Type B pancreatic cell (in vitro differentiated cells): ENCODE measurements at regions not wholly inside any gene's neighbourhood (a gene's known extent, or its start where the extent isn't known, plus 50 kb on each side); places are given as distances from the start of the nearest gene placed in this dataset.

ENCODE experiments used
- DNase-seq: peaks from one replicate; pipeline ENCODE4 v3.0.0; 2021; ENCODE audit warnings: mixed read lengths; ENCODE audit not compliant: unreplicated experiment; ENCODE audit errors: extremely low spot score
- H3K27ac Mint-ChIP-seq: 2 replicates; pipeline ENCODE4 v1.8.0; 2021; ENCODE audit warnings: mild to moderate bottlenecking, mixed read lengths
- H3K27me3 Mint-ChIP-seq: 2 replicates; pipeline ENCODE4 v1.8.0; 2021; ENCODE audit warnings: mixed read lengths
- H3K36me3 Mint-ChIP-seq: 2 replicates; pipeline ENCODE4 v1.8.0; 2021; ENCODE audit warnings: mixed read lengths
- H3K4me1 Mint-ChIP-seq: one replicate; pipeline ENCODE4 v1.8.0; 2021; ENCODE audit warnings: mixed read lengths; ENCODE audit not compliant: unreplicated experiment
- H3K4me3 Mint-ChIP-seq: 2 replicates; pipeline ENCODE4 v1.8.0; 2021; ENCODE audit warnings: mild to moderate bottlenecking, mixed read lengths
- H3K9me3 Mint-ChIP-seq: 2 replicates; pipeline ENCODE4 v1.8.0; 2021; ENCODE audit warnings: mixed read lengths
- TF ChIP-seq, protein P1 (sequence below): fragments of 200-600 bp; sonication (generic); conservative IDR thresholded peaks from 2 replicates; pipeline ENCODE4 v1.5.0; 2021; ENCODE audit warnings: antibody characterized with exemption, mild to moderate bottlenecking

- Mint-ChIP-seq H3K9me3 (no peaks in the 10 kb centered on the region), H3K4me3 (no peak overlapping the region), H3K36me3 (no peaks in the 10 kb centered on the region), H3K27ac (no peak overlapping the region), H3K27me3 (peaks cover 4% of the 10 kb centered on the region), H3K4me1 (no peaks in the 10 kb centered on the region)
- TF ChIP-seq, protein P1, sequence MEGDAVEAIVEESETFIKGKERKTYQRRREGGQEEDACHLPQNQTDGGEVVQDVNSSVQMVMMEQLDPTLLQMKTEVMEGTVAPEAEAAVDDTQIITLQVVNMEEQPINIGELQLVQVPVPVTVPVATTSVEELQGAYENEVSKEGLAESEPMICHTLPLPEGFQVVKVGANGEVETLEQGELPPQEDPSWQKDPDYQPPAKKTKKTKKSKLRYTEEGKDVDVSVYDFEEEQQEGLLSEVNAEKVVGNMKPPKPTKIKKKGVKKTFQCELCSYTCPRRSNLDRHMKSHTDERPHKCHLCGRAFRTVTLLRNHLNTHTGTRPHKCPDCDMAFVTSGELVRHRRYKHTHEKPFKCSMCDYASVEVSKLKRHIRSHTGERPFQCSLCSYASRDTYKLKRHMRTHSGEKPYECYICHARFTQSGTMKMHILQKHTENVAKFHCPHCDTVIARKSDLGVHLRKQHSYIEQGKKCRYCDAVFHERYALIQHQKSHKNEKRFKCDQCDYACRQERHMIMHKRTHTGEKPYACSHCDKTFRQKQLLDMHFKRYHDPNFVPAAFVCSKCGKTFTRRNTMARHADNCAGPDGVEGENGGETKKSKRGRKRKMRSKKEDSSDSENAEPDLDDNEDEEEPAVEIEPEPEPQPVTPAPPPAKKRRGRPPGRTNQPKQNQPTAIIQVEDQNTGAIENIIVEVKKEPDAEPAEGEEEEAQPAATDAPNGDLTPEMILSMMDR, result no peak
- no peak for DNase-seq
Measured at GRCh38 chr18:78898635-78899034, 81.0 kb upstream of the SALL3 start.

GRCh38 chr18:78899241-78899640, 80.4 kb upstream of the SALL3 start:
- Mint-ChIP-seq H3K27ac (no peak overlapping the region), H3K4me1 (no peaks in the 10 kb centered on the region), H3K36me3 (no peaks in the 10 kb centered on the region), H3K9me3 (no peaks in the 10 kb centered on the region), H3K4me3 (no peak overlapping the region), H3K27me3 (no peaks in the 10 kb centered on the region)
- TF ChIP-seq, protein P1, result no peak
- DNase-seq, result no peak

GRCh38 chr18:78900938-78901909, 78.4 kb upstream of the SALL3 start:
- H3K36me3 Mint-ChIP-seq, result no peaks in the 10 kb centered on the region
- no peaks in the 10 kb centered on the region for H3K27me3 Mint-ChIP-seq
- no peaks in the 10 kb centered on the region for H3K9me3 Mint-ChIP-seq
- no peak overlapping the region for H3K27ac Mint-ChIP-seq
- TF ChIP-seq, protein P1, result no peak
- no peaks in the 10 kb centered on the region for H3K4me1 Mint-ChIP-seq
- H3K4me3 Mint-ChIP-seq, result no peak overlapping the region
- no peak for DNase-seq

GRCh38 chr18:78901923-78902794, 77.5 kb upstream of the SALL3 start:
- Mint-ChIP-seq H3K9me3 (no peaks in the 10 kb centered on the region), H3K27me3 (no peaks in the 10 kb centered on the region), H3K36me3 (no peaks in the 10 kb centered on the region), H3K4me3 (no peak overlapping the region), H3K27ac (no peak overlapping the region), H3K4me1 (no peaks in the 10 kb centered on the region)
- TF ChIP-seq, protein P1, result no peak
- DNase-seq, result no peak

- H3K27ac Mint-ChIP-seq, result no peak overlapping the region
Measured at GRCh38 chr18:78902795-78903435, 76.7 kb upstream of the SALL3 start.

More at GRCh38 chr18:78902795-78903435, 76.7 kb upstream of the SALL3 start:
- Mint-ChIP-seq H3K4me1 (no peaks in the 10 kb centered on the region), H3K27me3 (no peaks in the 10 kb centered on the region), H3K36me3 (no peaks in the 10 kb centered on the region), H3K9me3 (no peaks in the 10 kb centered on the region), H3K4me3 (no peak overlapping the region)
- no peak for DNase-seq
- TF ChIP-seq, protein P1, result no peak
